ENCODE measurements at regions not wholly inside any gene's neighbourhood (a gene's known extent, or its start where the extent isn't known, plus 50 kb on each side); places are given as distances from the start of the nearest gene placed in this dataset.

DNA sequence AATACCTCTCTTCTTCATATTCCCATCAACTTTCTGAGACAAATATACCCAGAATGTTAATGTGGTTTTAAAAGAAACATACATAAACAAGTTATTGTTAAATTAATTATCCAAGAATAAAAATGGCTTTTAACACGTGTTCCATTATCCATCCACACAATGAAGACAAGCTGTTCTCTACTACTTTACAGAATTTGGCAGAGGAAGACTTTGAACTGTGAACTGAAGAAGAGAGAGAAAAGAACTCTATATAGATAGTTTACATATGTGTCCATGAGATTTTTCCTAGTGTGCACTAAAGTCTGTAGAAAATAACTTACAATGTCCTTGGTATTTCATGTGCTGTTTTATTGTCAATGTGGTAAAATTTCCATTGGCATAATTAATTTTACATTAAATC, 207.0 kb upstream of the COL3A1 start:
- H3K4me1 ChIP-seq (ENCODE audit: control insufficient read depth in 2 of 2, insufficient read depth in 2 of 2, low read length in 2 of 2): no peaks in the 10 kb centered on the region
- ATAC-seq (no peak), DNase-seq (no peak)
- Mint-ChIP-seq H3K36me3 (no peaks in the 10 kb centered on the region), H3K27me3 (peaks cover 0 to 4% (median 0%) of the 10 kb centered on the region in 5 donors), H3K9me3 (peaks cover 0 to 1% (median 0%) of the 10 kb centered on the region in 11 donors), H3K4me3 (no peak overlapping the region), H3K27ac (no peak overlapping the region), H3K4me1 (no peaks in the 10 kb centered on the region)
- CTCF ChIA-PET: no interaction called here
- no peaks in the 10 kb centered on the region for H3K36me3 ChIP-seq (ENCODE audit: control insufficient read depth in 2 of 3, insufficient read depth in 3 of 3, low read length in 3 of 3)
- H3K9me3 ChIP-seq (ENCODE audit: control insufficient read depth in 2 of 3, low read length in 3 of 3): no peaks in the 10 kb centered on the region
- POLR2A ChIA-PET: no interaction called here
- H3K27ac ChIP-seq (ENCODE audit: low read depth, low read length): no peak overlapping the region
- intact Hi-C loops (cut with micrococcal nuclease): loop anchor here in 1 of 2 donors (5.0 to 10.0 kb wide), 2 partner anchors 578 to 645 kb away; no protein-coding TSS in a partner anchor
- H3K4me3 ChIP-seq (ENCODE audit: low read length): no peak overlapping the region
- no peaks in the 10 kb centered on the region for H3K27me3 ChIP-seq (ENCODE audit: control insufficient read depth in 2 of 2, insufficient read depth in 2 of 2, low read length in 2 of 2)

DNA sequence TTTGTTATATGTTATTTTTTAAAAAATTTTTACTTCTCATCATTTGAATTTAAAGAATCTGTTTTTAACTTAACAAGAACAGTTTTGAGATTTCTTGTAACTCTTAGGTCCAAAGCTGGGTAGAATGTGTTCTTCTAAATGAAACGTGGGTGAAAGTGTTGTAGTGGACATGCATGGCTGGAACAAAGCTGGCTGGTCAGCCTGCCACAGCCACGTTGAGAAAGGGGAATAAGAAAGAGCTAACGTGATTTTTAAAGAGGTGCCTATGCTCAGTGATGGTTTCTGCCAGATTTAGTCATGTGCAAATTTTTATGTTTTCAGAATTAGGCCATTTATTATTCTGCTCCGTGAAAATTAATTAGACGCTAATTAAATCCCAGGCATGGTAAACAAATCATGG, 203.9 kb upstream of the COL3A1 start:
- H3K4me1 ChIP-seq (ENCODE audit: control insufficient read depth in 2 of 2, insufficient read depth in 2 of 2, low read length in 2 of 2): no peaks in the 10 kb centered on the region
- intact Hi-C loops (cut with micrococcal nuclease): no loop called here
- no peak overlapping the region for H3K27ac Mint-ChIP-seq
- H3K27me3 Mint-ChIP-seq: peaks cover 0 to 5% (median 0%) of the 10 kb centered on the region in 5 donors
- no peaks in the 10 kb centered on the region for H3K27me3 ChIP-seq (ENCODE audit: control insufficient read depth in 2 of 2, insufficient read depth in 2 of 2, low read length in 2 of 2)
- CTCF ChIA-PET: no interaction called here
- no peak overlapping the region for H3K4me3 ChIP-seq (ENCODE audit: low read length)
- H3K36me3 ChIP-seq (ENCODE audit: control insufficient read depth in 2 of 3, insufficient read depth in 3 of 3, low read length in 3 of 3): no peaks in the 10 kb centered on the region
- ATAC-seq (no peak), DNase-seq (no peak)
- H3K9me3 Mint-ChIP-seq: peaks cover 0 to 1% (median 0%) of the 10 kb centered on the region in 11 donors
- no peaks in the 10 kb centered on the region for H3K36me3 Mint-ChIP-seq
- no peaks in the 10 kb centered on the region for H3K9me3 ChIP-seq (ENCODE audit: control insufficient read depth in 2 of 3, low read length in 3 of 3)
- H3K4me1 Mint-ChIP-seq: no peaks in the 10 kb centered on the region
- no peak overlapping the region for H3K4me3 Mint-ChIP-seq
- POLR2A ChIA-PET: no interaction called here
- no peak overlapping the region for H3K27ac ChIP-seq (ENCODE audit: low read depth, low read length)

DNA sequence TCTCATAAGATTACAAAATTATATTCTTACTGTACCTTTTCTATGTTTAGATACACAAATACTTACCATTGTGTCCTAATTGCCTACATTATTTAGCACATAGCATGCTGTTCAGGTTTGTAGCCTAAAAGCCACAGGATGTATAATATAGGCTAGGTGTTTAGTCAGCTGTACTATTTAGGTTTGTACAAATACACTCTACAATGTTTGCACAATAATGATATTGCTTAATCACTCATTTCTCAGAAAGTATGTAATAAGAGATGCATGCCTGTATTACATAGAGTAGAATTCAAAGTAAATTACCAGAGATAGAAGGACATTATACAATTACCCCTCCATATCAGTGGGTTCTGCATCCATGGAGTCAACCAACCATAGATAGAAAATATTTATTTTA, 201.1 kb upstream of the COL3A1 start:
- no peaks in the 10 kb centered on the region for H3K36me3 Mint-ChIP-seq
- H3K9me3 Mint-ChIP-seq: peaks cover 0 to 2% (median 0%) of the 10 kb centered on the region in 11 donors
- CTCF ChIA-PET: no interaction called here
- POLR2A ChIA-PET: no interaction called here
- no peaks in the 10 kb centered on the region for H3K4me1 Mint-ChIP-seq
- H3K36me3 ChIP-seq (ENCODE audit: control insufficient read depth in 2 of 3, insufficient read depth in 3 of 3, low read length in 3 of 3): no peaks in the 10 kb centered on the region
- no peaks in the 10 kb centered on the region for H3K4me1 ChIP-seq (ENCODE audit: control insufficient read depth in 2 of 2, insufficient read depth in 2 of 2, low read length in 2 of 2)
- intact Hi-C loops (cut with micrococcal nuclease): no loop called here
- DNase-seq (no peak), ATAC-seq (no peak)
- H3K27me3 Mint-ChIP-seq: peaks cover 0 to 5% (median 0%) of the 10 kb centered on the region in 5 donors
- H3K27me3 ChIP-seq (ENCODE audit: control insufficient read depth in 2 of 2, insufficient read depth in 2 of 2, low read length in 2 of 2): no peaks in the 10 kb centered on the region
- H3K4me3 Mint-ChIP-seq: no peak overlapping the region
- H3K27ac ChIP-seq (ENCODE audit: low read depth, low read length): no peak overlapping the region
- H3K9me3 ChIP-seq (ENCODE audit: control insufficient read depth in 2 of 3, low read length in 3 of 3): no peaks in the 10 kb centered on the region
- H3K4me3 ChIP-seq (ENCODE audit: low read length): no peak overlapping the region
- H3K27ac Mint-ChIP-seq: no peak overlapping the region

DNA sequence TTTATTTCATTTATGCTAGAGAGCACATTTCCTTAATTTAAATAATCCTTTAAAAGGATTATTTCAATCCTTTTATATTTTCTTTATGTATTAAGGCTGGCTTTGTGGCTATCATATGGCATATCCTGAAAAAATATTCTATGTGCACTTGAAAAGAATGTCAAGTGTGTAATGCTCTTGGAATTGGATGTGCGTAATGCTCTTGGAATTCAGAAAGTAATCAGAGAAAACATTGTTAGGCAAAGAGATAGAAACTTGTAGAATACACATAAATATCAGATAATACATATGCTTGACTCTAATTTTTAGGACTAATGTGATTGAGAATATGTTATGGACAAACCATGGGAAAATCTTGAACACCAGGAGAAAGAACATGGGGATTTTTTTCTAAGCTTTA, 197.5 kb upstream of the COL3A1 start:
- H3K27me3 ChIP-seq (ENCODE audit: control insufficient read depth in 2 of 2, insufficient read depth in 2 of 2, low read length in 2 of 2): no peaks in the 10 kb centered on the region
- no peaks in the 10 kb centered on the region for H3K36me3 Mint-ChIP-seq
- H3K9me3 ChIP-seq (ENCODE audit: control insufficient read depth in 2 of 3, low read length in 3 of 3): no peaks in the 10 kb centered on the region
- POLR2A ChIA-PET: no interaction called here
- peaks cover 0 to 5% (median 0%) of the 10 kb centered on the region in 5 donors for H3K27me3 Mint-ChIP-seq
- H3K27ac Mint-ChIP-seq: no peak overlapping the region
- intact Hi-C loops (cut with micrococcal nuclease): no loop called here
- H3K4me3 ChIP-seq (ENCODE audit: low read length): no peak overlapping the region
- CTCF ChIA-PET: no interaction called here
- ATAC-seq (no peak), DNase-seq (no peak)
- H3K4me3 Mint-ChIP-seq: no peak overlapping the region
- no peaks in the 10 kb centered on the region for H3K4me1 Mint-ChIP-seq
- no peak overlapping the region for H3K27ac ChIP-seq (ENCODE audit: low read depth, low read length)
- H3K4me1 ChIP-seq (ENCODE audit: control insufficient read depth in 2 of 2, insufficient read depth in 2 of 2, low read length in 2 of 2): no peaks in the 10 kb centered on the region
- H3K36me3 ChIP-seq (ENCODE audit: control insufficient read depth in 2 of 3, insufficient read depth in 3 of 3, low read length in 3 of 3): no peaks in the 10 kb centered on the region
- peaks cover 0 to 4% (median 0%) of the 10 kb centered on the region in 11 donors for H3K9me3 Mint-ChIP-seq

DNA sequence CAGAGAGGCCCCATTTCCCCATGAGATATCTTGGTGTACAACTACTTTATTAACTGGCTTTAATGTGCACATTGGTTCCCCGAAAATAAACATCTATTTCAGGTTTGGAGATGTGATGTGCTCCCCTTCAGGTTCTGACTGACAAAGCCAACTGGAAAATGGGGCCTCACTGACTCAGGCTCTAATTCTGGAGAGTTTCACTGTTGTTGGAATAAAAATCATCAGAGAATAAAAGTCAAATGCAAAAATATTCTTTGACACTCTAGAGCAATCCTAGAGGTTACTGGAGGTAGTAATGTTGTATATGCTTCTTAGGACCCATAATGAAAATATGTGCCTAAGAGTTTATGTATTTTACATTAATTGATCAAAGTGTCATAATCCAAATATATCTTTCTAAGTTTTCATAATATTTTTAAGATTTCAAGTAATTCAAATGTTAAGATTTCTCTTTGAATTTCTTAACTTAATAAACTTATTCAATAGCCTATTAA, 189.9 kb upstream of the COL3A1 start:
- H3K27me3 ChIP-seq (ENCODE audit: control insufficient read depth in 2 of 2, insufficient read depth in 2 of 2, low read length in 2 of 2): no peaks in the 10 kb centered on the region
- H3K4me1 ChIP-seq (ENCODE audit: control insufficient read depth in 2 of 2, insufficient read depth in 2 of 2, low read length in 2 of 2): no peaks in the 10 kb centered on the region
- Mint-ChIP-seq H3K4me1 (no peaks in the 10 kb centered on the region), H3K27ac (no peak overlapping the region), H3K27me3 (no peaks in the 10 kb centered on the region), H3K36me3 (no peaks in the 10 kb centered on the region), H3K4me3 (no peak overlapping the region), H3K9me3 (peaks cover 0 to 4% (median 0%) of the 10 kb centered on the region in 11 donors)
- no peak overlapping the region for H3K27ac ChIP-seq (ENCODE audit: low read depth, low read length)
- DNase-seq (no peak), ATAC-seq (no peak)
- H3K36me3 ChIP-seq (ENCODE audit: control insufficient read depth in 2 of 3, insufficient read depth in 3 of 3, low read length in 3 of 3): no peaks in the 10 kb centered on the region
- H3K4me3 ChIP-seq (ENCODE audit: low read length): no peak overlapping the region
- no peaks in the 10 kb centered on the region for H3K9me3 ChIP-seq (ENCODE audit: control insufficient read depth in 2 of 3, low read length in 3 of 3)
- ChIA-PET POLR2A (no interaction called here), CTCF (no interaction called here)
- intact Hi-C loops (cut with micrococcal nuclease): no loop called here

DNA sequence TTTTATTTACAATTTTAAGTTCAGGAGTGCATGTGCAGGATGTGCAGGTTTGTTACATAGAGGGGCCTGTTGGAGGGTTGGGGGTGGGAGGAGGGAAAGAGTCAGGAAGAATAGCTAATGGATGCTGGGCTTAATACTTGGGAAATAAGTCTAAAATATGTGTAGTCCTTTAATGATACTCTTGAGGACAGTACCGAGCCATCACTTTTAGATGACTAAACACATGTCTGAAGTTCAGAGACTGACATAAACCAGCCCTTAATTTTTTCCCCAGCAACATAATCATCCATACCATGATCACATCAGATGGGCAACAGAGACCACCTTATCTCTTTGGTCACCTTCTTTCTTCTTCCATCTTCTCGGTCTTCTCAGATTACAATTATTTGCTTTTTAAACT, 189.1 kb upstream of the COL3A1 start:
- intact Hi-C loops (cut with micrococcal nuclease): no loop called here
- H3K4me1 Mint-ChIP-seq: no peaks in the 10 kb centered on the region
- H3K27me3 Mint-ChIP-seq: no peaks in the 10 kb centered on the region
- no peak overlapping the region for H3K4me3 Mint-ChIP-seq
- POLR2A ChIA-PET: no interaction called here
- no peaks in the 10 kb centered on the region for H3K27me3 ChIP-seq (ENCODE audit: control insufficient read depth in 2 of 2, insufficient read depth in 2 of 2, low read length in 2 of 2)
- ATAC-seq: no peak
- H3K36me3 Mint-ChIP-seq: no peaks in the 10 kb centered on the region
- H3K9me3 Mint-ChIP-seq: peaks cover 0 to 4% (median 0%) of the 10 kb centered on the region in 11 donors
- no peaks in the 10 kb centered on the region for H3K36me3 ChIP-seq (ENCODE audit: control insufficient read depth in 2 of 3, insufficient read depth in 3 of 3, low read length in 3 of 3)
- no peaks in the 10 kb centered on the region for H3K9me3 ChIP-seq (ENCODE audit: control insufficient read depth in 2 of 3, low read length in 3 of 3)
- H3K4me1 ChIP-seq (ENCODE audit: control insufficient read depth in 2 of 2, insufficient read depth in 2 of 2, low read length in 2 of 2): no peaks in the 10 kb centered on the region
- no peak overlapping the region for H3K27ac ChIP-seq (ENCODE audit: low read depth, low read length)
- CTCF ChIA-PET: no interaction called here
- DNase-seq: no peak
- H3K4me3 ChIP-seq (ENCODE audit: low read length): no peak overlapping the region
- no peak overlapping the region for H3K27ac Mint-ChIP-seq

DNA sequence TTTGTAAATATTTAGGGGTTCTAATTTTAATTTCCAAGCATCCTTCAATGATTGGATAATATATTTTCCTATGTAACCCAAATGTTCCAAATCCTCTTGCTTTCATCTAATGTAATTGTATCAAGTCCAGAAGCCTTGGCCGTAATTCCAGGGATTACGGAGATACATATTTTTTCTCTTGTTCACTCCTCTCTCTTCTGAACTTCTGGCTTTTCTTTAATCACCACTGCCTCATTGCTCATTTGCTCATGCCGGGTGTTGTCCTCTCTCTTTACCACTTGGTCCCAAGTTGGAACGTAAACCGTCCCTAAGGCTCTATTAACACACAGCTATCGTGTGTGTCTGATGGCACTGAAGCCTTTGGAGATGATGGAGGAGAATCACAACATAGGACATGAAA, 188.7 kb upstream of the COL3A1 start:
- Histone ChIP-seq H3K36me3 (ENCODE audit: control insufficient read depth in 2 of 3, insufficient read depth in 3 of 3, low read length in 3 of 3) (no peaks in the 10 kb centered on the region), H3K27ac (ENCODE audit: low read depth, low read length) (no peak overlapping the region), H3K27me3 (ENCODE audit: control insufficient read depth in 2 of 2, insufficient read depth in 2 of 2, low read length in 2 of 2) (no peaks in the 10 kb centered on the region), H3K4me1 (ENCODE audit: control insufficient read depth in 2 of 2, insufficient read depth in 2 of 2, low read length in 2 of 2) (no peaks in the 10 kb centered on the region), H3K4me3 (ENCODE audit: low read length) (no peak overlapping the region), H3K9me3 (ENCODE audit: control insufficient read depth in 2 of 3, low read length in 3 of 3) (no peaks in the 10 kb centered on the region)
- ChIA-PET CTCF (no interaction called here), POLR2A (no interaction called here)
- Mint-ChIP-seq H3K4me3 (no peak overlapping the region), H3K4me1 (no peaks in the 10 kb centered on the region), H3K9me3 (peaks cover 0 to 4% (median 0%) of the 10 kb centered on the region in 11 donors), H3K27me3 (no peaks in the 10 kb centered on the region), H3K36me3 (no peaks in the 10 kb centered on the region), H3K27ac (no peak overlapping the region)
- intact Hi-C loops (cut with micrococcal nuclease): no loop called here
- no peak for DNase-seq
- no peak for ATAC-seq

All from naive thymus-derived CD4-positive, alpha-beta T cell (primary cell).